ENCODE measurements at regions not wholly inside any gene's neighbourhood (a gene's known extent, or its start where the extent isn't known, plus 50 kb on each side); places are given as distances from the start of the nearest gene placed in this dataset.

DNA sequence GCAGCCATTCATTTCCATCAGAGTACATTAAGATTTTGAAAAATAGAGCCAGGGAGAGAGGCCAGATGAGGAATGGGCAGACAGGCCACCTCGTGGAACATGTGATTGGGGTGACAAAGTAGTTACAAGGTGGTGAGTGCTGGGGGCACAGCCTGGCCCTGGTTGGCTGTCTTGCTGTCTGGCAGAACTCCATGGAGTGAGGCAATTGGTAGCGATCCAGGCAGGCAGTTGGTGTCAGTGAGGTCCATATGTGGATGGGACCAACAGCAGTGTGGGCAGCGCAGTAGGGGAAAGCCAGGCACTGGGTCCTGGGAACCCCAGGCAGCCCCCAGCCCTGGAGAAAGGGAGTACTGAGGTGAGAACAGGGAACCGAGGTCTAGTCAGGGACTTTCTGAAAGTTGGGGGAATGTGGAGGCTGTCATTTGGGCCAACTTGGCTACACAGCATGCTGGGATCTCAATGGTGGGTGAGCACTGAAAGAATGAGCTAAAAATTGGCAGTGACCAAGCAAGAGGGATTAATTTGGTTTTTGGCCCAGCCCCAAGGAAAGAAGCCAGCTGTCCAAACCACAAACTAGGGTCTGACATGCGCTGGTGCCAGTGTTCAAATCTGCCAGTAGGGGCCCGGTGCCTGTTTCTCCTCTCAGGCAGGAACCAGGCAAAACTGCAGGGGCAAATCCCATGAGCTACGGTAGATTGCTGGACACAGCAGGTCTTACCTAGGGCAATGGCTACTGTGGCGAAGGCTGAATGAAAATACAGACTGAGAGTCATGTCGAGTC is 61.4 kb upstream of the E2F3 start:
- no peak for DNase-seq (ENCODE audit: low read depth in 1 of 2, low spot score in 1 of 2)
- no peak for TF ChIP-seq EHMT2 (IDR thresholded peaks at IDR 0.05; ENCODE audit: low read depth)
- TF ChIP-seq, protein P1, sequence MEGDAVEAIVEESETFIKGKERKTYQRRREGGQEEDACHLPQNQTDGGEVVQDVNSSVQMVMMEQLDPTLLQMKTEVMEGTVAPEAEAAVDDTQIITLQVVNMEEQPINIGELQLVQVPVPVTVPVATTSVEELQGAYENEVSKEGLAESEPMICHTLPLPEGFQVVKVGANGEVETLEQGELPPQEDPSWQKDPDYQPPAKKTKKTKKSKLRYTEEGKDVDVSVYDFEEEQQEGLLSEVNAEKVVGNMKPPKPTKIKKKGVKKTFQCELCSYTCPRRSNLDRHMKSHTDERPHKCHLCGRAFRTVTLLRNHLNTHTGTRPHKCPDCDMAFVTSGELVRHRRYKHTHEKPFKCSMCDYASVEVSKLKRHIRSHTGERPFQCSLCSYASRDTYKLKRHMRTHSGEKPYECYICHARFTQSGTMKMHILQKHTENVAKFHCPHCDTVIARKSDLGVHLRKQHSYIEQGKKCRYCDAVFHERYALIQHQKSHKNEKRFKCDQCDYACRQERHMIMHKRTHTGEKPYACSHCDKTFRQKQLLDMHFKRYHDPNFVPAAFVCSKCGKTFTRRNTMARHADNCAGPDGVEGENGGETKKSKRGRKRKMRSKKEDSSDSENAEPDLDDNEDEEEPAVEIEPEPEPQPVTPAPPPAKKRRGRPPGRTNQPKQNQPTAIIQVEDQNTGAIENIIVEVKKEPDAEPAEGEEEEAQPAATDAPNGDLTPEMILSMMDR (IDR thresholded peaks at IDR 0.05): no peak
- TF ChIP-seq MYC (IDR thresholded peaks at IDR 0.05; ENCODE audit: borderline replicate concordance, low read length): no peak
- no peak for TF ChIP-seq HEYL (CRISPR knock-in tag; IDR thresholded peaks at IDR 0.05)
- no peak for TF ChIP-seq BHLHE40 (IDR thresholded peaks at IDR 0.05; ENCODE audit: low read depth, low read length)
- TF ChIP-seq, protein P2, sequence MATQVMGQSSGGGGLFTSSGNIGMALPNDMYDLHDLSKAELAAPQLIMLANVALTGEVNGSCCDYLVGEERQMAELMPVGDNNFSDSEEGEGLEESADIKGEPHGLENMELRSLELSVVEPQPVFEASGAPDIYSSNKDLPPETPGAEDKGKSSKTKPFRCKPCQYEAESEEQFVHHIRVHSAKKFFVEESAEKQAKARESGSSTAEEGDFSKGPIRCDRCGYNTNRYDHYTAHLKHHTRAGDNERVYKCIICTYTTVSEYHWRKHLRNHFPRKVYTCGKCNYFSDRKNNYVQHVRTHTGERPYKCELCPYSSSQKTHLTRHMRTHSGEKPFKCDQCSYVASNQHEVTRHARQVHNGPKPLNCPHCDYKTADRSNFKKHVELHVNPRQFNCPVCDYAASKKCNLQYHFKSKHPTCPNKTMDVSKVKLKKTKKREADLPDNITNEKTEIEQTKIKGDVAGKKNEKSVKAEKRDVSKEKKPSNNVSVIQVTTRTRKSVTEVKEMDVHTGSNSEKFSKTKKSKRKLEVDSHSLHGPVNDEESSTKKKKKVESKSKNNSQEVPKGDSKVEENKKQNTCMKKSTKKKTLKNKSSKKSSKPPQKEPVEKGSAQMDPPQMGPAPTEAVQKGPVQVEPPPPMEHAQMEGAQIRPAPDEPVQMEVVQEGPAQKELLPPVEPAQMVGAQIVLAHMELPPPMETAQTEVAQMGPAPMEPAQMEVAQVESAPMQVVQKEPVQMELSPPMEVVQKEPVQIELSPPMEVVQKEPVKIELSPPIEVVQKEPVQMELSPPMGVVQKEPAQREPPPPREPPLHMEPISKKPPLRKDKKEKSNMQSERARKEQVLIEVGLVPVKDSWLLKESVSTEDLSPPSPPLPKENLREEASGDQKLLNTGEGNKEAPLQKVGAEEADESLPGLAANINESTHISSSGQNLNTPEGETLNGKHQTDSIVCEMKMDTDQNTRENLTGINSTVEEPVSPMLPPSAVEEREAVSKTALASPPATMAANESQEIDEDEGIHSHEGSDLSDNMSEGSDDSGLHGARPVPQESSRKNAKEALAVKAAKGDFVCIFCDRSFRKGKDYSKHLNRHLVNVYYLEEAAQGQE (IDR thresholded peaks at IDR 0.05): no peak
- no peak for TF ChIP-seq FOSB (CRISPR knock-in tag; IDR thresholded peaks at IDR 0.05)
- no peak for TF ChIP-seq KDM5A (IDR thresholded peaks at IDR 0.05)
- no peak for TF ChIP-seq CHD4 (IDR thresholded peaks at IDR 0.05; ENCODE audit: borderline replicate concordance)
- TF ChIP-seq PHF8 (IDR thresholded peaks at IDR 0.05; ENCODE audit: borderline replicate concordance, low read depth): no peak
- no peak for TF ChIP-seq POLR2AphosphoS2 (conservative IDR thresholded peaks at IDR 0.05; ENCODE audit: low read length)
- TF ChIP-seq JUNB (IDR thresholded peaks at IDR 0.05): no peak
- CTCF ChIA-PET: no interaction called here
- no peak for ATAC-seq
- Histone ChIP-seq H3K4me2 (no peak overlapping the region), H3K4me1 (no peaks in the 10 kb centered on the region), H3K9me3 (no peaks in the 10 kb centered on the region), H3K27ac (no peak overlapping the region), H3K4me3 (no peak overlapping the region)
- POLR2A ChIA-PET: no interaction called here
- FAIRE-seq: no peak
- 43% methylated on average over 9 of the region's 9 CpGs for WGBS (ENCODE audit: missing lambda C conversion rate)

DNA sequence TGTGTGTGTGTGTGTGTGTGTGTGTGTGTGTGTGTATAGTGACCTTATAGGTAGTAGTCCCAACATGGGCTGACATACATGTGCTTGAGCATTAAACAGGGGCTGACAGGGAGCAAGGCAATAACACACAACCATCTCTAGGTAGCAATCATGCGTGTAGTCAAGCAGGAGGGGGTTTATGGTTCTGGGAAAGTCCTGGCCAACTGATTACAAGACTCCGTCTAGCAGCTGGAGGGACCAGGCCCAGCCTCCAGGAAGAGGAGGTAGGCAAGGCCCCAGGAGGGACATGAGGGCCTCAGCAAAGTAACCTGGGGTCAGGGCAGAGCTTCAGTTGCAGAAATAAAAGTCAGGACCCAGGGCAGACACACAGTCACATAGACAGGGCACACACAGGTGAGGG is 60.6 kb upstream of the E2F3 start:
- no peak for FAIRE-seq
- Histone ChIP-seq H3K4me3 (no peak overlapping the region), H3K27ac (no peak overlapping the region), H3K4me2 (no peak overlapping the region), H3K9me3 (no peaks in the 10 kb centered on the region), H3K4me1 (no peaks in the 10 kb centered on the region)
- TF ChIP-seq MYC (IDR thresholded peaks at IDR 0.05; ENCODE audit: borderline replicate concordance, low read length): no peak
- TF ChIP-seq, protein P3, sequence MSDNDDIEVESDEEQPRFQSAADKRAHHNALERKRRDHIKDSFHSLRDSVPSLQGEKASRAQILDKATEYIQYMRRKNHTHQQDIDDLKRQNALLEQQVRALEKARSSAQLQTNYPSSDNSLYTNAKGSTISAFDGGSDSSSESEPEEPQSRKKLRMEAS (IDR thresholded peaks at IDR 0.05): no peak
- TF ChIP-seq RARB (CRISPR knock-in tag; IDR thresholded peaks at IDR 0.05): no peak
- TF ChIP-seq RNF2 (IDR thresholded peaks at IDR 0.05; ENCODE audit: borderline replicate concordance, low read depth): no peak
- TF ChIP-seq NPAS2 (CRISPR knock-in tag; IDR thresholded peaks at IDR 0.05; ENCODE audit: borderline replicate concordance): no peak
- TF ChIP-seq ZC3H11A (IDR thresholded peaks at IDR 0.05): no peak
- no peak for TF ChIP-seq CBX2 (IDR thresholded peaks at IDR 0.05; ENCODE audit: borderline replicate concordance, low read depth)
- no peak for TF ChIP-seq FOXS1 (CRISPR knock-in tag; IDR thresholded peaks at IDR 0.05)
- TF ChIP-seq CHD4 (IDR thresholded peaks at IDR 0.05; ENCODE audit: borderline replicate concordance): no peak
- no peak for TF ChIP-seq BHLHE40 (IDR thresholded peaks at IDR 0.05; ENCODE audit: low read depth, low read length)
- TF ChIP-seq, protein P4, sequence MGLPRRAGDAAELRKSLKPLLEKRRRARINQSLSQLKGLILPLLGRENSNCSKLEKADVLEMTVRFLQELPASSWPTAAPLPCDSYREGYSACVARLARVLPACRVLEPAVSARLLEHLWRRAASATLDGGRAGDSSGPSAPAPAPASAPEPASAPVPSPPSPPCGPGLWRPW (IDR thresholded peaks at IDR 0.05): no peak
- no peak for TF ChIP-seq HDAC2 (IDR thresholded peaks at IDR 0.05)
- TF ChIP-seq ZSCAN20 (CRISPR knock-in tag; IDR thresholded peaks at IDR 0.05): no peak
- ChIA-PET POLR2A (no interaction called here), CTCF (interaction anchor here (1.2 kb wide), 1 partner anchor 10 kb away, joined by 3 read pairs; no protein-coding TSS in a partner anchor)
- ATAC-seq: no peak
- DNase-seq (ENCODE audit: low read depth in 1 of 2, low spot score in 1 of 2): no peak
- WGBS (ENCODE audit: missing lambda C conversion rate): 50% methylated on average over 2 of the region's 2 CpGs

Data from A549 (cell line).